AG04450 (cell line): ENCODE measurements at regions not wholly inside any gene's neighbourhood (a gene's known extent, or its start where the extent isn't known, plus 50 kb on each side); places are given as distances from the start of the nearest gene placed in this dataset.
"Not testable (repeated sequence)": the region's sequence is repeated elsewhere in the genome, so short reads cannot be mapped to it uniquely, and the experiment has no call there.

Experiments used
- CTCF ChIA-PET: fragments of 300-600, 350-600 bp; formaldehyde crosslinking; extraction: SDS; loops from one replicate; lab custom pipeline; 2022; ENCODE audit warnings: antibody characterized with exemption, inconsistent platforms; lab: Charles Lee
- POLR2A ChIA-PET: fragments of 350-600 bp; formaldehyde crosslinking; extraction: SDS; loops from one replicate; lab custom pipeline; 2021; ENCODE audit warnings: antibody characterized with exemption, inconsistent platforms; lab: Yijun Ruan, JAX
- DNase-seq: peaks from one replicate; pipeline ENCODE4 v3.0.0-alpha.2; 2011; ENCODE audit warnings: low read depth, low spot score
- H3K27ac ChIP-seq: one replicate; pipeline ENCODE4 v1.5.1; 2012; ENCODE audit warnings: low read depth, low read length, control low read depth
- H3K27me3 ChIP-seq: one replicate; pipeline ENCODE4 v1.6.0; 2012; ENCODE audit warnings: low read length; ENCODE audit not compliant: control insufficient read depth, insufficient read depth
- H3K4me3 ChIP-seq: 2 replicates; pipeline ENCODE4 v1.5.1; 2011; ENCODE audit warnings: mild to moderate bottlenecking, low read depth, low read length, control low read depth
- H3K9me3 ChIP-seq: 2 replicates; pipeline ENCODE4 v1.5.1; 2012; ENCODE audit warnings: low read length; ENCODE audit not compliant: control insufficient read depth, insufficient read depth
- TF ChIP-seq, protein P1 (sequence below): IDR thresholded peaks from 2 replicates; pipeline ENCODE4 v1.5.1; 2011; ENCODE audit warnings: low read depth, low read length, control low read depth, inconsistent platforms

GRCh38 chr3:75342425-75342824 is 321.7 kb upstream of the FRG2C start:
- H3K27me3 ChIP-seq: peaks cover 12% of the 10 kb centered on the region
- no peak overlapping the region for H3K27ac ChIP-seq
- H3K4me3 ChIP-seq: no peak overlapping the region
- TF ChIP-seq, protein P1, sequence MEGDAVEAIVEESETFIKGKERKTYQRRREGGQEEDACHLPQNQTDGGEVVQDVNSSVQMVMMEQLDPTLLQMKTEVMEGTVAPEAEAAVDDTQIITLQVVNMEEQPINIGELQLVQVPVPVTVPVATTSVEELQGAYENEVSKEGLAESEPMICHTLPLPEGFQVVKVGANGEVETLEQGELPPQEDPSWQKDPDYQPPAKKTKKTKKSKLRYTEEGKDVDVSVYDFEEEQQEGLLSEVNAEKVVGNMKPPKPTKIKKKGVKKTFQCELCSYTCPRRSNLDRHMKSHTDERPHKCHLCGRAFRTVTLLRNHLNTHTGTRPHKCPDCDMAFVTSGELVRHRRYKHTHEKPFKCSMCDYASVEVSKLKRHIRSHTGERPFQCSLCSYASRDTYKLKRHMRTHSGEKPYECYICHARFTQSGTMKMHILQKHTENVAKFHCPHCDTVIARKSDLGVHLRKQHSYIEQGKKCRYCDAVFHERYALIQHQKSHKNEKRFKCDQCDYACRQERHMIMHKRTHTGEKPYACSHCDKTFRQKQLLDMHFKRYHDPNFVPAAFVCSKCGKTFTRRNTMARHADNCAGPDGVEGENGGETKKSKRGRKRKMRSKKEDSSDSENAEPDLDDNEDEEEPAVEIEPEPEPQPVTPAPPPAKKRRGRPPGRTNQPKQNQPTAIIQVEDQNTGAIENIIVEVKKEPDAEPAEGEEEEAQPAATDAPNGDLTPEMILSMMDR: no peak
- no peaks in the 10 kb centered on the region for H3K9me3 ChIP-seq
- ChIA-PET POLR2A (no interaction called here), CTCF (no interaction called here)
- DNase-seq: no peak

DNA sequence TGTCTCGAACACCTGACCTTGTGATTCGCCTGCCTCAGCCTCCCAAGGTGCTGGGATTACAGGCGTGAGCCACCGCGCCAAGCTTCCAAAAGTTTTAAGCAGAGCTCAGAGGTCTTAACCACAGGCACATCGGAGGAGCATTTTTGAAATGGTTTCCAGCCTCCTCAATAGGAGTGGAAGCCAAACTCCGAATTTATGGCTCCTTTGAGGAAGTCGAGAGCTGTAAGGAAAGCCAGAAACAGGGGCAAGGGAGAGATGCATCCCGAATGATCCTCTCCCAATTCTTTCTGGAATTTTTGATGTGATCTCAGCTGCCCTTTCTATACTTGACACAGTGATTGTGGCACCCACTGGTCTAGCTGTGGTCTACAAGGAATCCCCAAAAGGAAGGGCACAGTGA is 313.6 kb upstream of the FRG2C start:
- H3K27ac ChIP-seq, CTCF ChIA-PET, POLR2A ChIA-PET: not testable (repeated sequence)

DNA sequence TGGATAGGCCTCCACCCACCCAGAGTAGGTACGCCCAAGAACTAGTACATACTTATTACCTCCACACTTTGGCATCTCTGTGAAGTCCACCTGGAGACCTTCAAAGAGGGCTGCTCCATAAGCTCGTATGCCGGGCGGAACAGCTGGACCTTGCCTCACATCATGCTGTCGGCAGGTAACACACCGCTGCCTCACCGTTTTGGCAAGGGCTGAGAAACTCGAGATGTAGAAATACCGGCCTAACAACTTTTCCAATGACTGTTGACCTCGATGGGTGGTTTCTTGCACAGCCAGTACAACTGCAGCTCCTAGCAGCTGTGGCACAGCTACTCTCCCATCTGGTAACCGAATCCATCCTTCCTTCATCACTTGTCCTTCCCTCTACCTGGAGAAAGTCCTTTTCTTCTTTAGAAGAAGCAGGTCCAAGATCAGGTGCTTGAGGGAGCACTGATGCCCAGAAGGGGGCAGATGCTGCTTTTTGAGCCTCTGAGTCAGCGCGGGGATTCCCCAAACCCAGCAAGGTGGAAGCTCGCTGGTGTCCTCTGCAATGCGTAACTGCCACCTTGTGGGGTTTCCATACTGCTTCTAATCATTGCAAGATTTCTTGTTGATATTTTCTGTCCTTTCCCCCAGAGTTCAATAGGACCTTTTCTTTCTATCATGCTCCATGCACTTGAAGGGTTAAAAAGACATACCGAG is 301.9 kb upstream of the FRG2C start:
- DNase-seq, CTCF ChIA-PET, H3K27ac ChIP-seq, H3K9me3 ChIP-seq, H3K4me3 ChIP-seq, H3K27me3 ChIP-seq, POLR2A ChIA-PET: not testable (repeated sequence)
- TF ChIP-seq, protein P1: 0 out of 2 replicates have a peak, but pooled peaks have one; percentile 5

More for the DNA sequence above, 313.6 kb upstream of the FRG2C start:
- not testable (repeated sequence) for DNase-seq, H3K9me3 ChIP-seq, H3K4me3 ChIP-seq, H3K27me3 ChIP-seq

GRCh38 chr3:75372964-75373363 is 291.2 kb upstream of the FRG2C start:
- CTCF ChIA-PET, H3K9me3 ChIP-seq, H3K27me3 ChIP-seq, POLR2A ChIA-PET, H3K27ac ChIP-seq, H3K4me3 ChIP-seq, DNase-seq: not testable (repeated sequence)

DNA sequence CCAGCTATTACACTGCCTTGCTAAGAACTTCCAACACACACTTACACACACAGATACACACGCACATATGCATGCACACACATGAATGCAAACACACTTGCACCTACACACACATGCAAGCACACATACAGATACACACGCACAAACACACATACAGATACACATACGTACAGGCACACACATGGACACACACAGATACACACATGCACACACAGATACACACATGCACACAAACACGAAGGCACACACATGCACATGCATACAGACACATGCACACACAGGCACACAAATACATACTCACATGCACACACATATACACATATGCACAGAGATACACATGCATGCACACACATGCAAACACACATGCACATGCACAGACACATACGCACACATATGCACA is 284.3 kb upstream of the FRG2C start:
- POLR2A ChIA-PET, CTCF ChIA-PET, H3K4me3 ChIP-seq, H3K27me3 ChIP-seq, H3K27ac ChIP-seq, DNase-seq, H3K9me3 ChIP-seq: not testable (repeated sequence)

DNA sequence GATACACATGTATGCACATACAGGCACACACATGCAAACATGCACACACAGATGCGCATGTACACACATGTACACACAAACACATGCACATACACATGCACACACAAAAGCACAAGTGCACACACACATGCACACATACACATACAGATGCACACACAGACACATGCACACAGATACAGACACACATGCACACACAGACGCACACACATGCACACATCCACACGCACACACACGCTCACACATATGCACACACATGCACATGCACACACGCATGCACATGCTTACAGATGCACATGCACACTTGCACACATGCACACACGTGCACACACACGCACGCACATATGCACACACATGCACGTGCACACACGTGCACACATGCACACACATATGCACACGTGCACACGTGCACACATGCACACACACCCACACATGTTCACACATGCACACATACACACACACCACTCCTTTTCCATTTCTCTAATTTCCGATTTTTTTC is 283.8 kb upstream of the FRG2C start:
- Histone ChIP-seq H3K4me3 (no peak overlapping the region), H3K27me3 (no peaks in the 10 kb centered on the region), H3K27ac (no peak overlapping the region), H3K9me3 (no peaks in the 10 kb centered on the region; the same call in 1 of the 2 replicates)
- TF ChIP-seq, protein P1: no peak
- CTCF ChIA-PET: no interaction called here
- no peak for DNase-seq
- POLR2A ChIA-PET: no interaction called here

- DNase-seq, H3K27me3 ChIP-seq, H3K4me3 ChIP-seq, H3K27ac ChIP-seq, POLR2A ChIA-PET, H3K9me3 ChIP-seq, CTCF ChIA-PET: not testable (repeated sequence)
Measured at GRCh38 chr3:75384016-75384415, 280.1 kb upstream of the FRG2C start.

- POLR2A ChIA-PET, CTCF ChIA-PET, H3K9me3 ChIP-seq, H3K4me3 ChIP-seq, H3K27ac ChIP-seq, DNase-seq, H3K27me3 ChIP-seq: not testable (repeated sequence)
Measured at GRCh38 chr3:75388486-75389124, 275.5 kb upstream of the FRG2C start.

DNA sequence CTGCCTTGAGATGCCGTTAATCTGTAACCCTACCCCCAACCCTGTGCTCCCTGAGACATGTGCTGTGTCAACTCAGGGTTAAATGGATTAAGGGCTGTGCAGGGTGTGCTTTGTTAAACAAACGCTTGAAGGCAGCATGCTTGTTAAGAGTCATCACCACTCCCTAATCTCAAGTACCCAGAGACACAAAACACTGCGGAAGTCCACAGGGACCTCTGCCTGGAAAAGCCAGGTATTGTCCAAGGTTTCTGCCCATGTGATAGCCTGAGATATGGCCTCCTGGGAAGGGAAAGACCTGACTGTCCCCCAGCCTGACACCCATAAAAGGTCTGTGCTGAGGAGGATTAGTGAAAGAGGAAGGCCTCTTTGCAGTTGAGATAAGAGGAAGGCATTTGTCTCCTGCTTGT is 270.8 kb upstream of the FRG2C start:
- H3K9me3 ChIP-seq, DNase-seq, H3K27me3 ChIP-seq, H3K4me3 ChIP-seq, H3K27ac ChIP-seq, POLR2A ChIA-PET, CTCF ChIA-PET: not testable (repeated sequence)
